DOHH2 (cell line): ENCODE measurements at regions not wholly inside any gene's neighbourhood (a gene's known extent, or its start where the extent isn't known, plus 50 kb on each side); places are given as distances from the start of the nearest gene placed in this dataset.

Experiments
- H3F3A ChIP-seq: fragments of 200-600 bp; sonication (generic), shearing (Covaris generic); 2 replicates; pipeline ENCODE4 v1.6.0; 2016; ENCODE audit warnings: antibody characterized with exemption, mild to moderate bottlenecking; ENCODE audit not compliant: control insufficient read depth, insufficient read depth
- H3K27ac ChIP-seq: fragments of 200-600 bp; sonication (generic); 2 replicates; pipeline ENCODE4 v1.5.1; 2014; ENCODE audit warnings: low read depth, mild to moderate bottlenecking, low read length, moderate library complexity
- H3K27me3 ChIP-seq: fragments of 200-600 bp; sonication (generic); 2 replicates; pipeline ENCODE4 v1.6.1; 2014; ENCODE audit warnings: mild to moderate bottlenecking, low read length, mixed read lengths; ENCODE audit not compliant: control insufficient read depth
- H3K36me3 ChIP-seq: fragments of 200-600 bp; sonication (generic); 2 replicates; pipeline ENCODE4 v1.6.1; 2014; ENCODE audit warnings: mild to moderate bottlenecking, low read length, moderate library complexity, mixed read lengths; ENCODE audit not compliant: control insufficient read depth
- H3K4me1 ChIP-seq: fragments of 200-600 bp; sonication (generic); 2 replicates; pipeline ENCODE4 v1.6.1; 2014; ENCODE audit warnings: mild to moderate bottlenecking, low read length, mixed read lengths; ENCODE audit not compliant: control insufficient read depth
- H3K4me2 ChIP-seq: fragments of 200-600 bp; sonication (generic); 2 replicates; pipeline ENCODE4 v1.6.0; 2014; ENCODE audit warnings: mild to moderate bottlenecking, low read length, moderate library complexity
- H3K4me3 ChIP-seq: fragments of 200-600 bp; sonication (generic); 2 replicates; pipeline ENCODE4 v1.5.1; 2014; ENCODE audit warnings: mild to moderate bottlenecking, low read length, mixed read lengths
- H3K79me2 ChIP-seq: fragments of 200-600 bp; sonication (generic); 2 replicates; pipeline ENCODE4 v1.6.1; 2014; ENCODE audit warnings: mild to moderate bottlenecking, low read length, mixed read lengths; ENCODE audit not compliant: control insufficient read depth
- H3K9me2 ChIP-seq: fragments of 200-600 bp; sonication (generic); replicated peaks from 2 replicates; pipeline ENCODE4 v1.6.1; 2014; ENCODE audit warnings: mild to moderate bottlenecking, low read length, mixed read lengths; ENCODE audit not compliant: control insufficient read depth
- H3K9me3 ChIP-seq: fragments of 200-600 bp; sonication (generic); 2 replicates; pipeline ENCODE4 v1.6.1; 2014; ENCODE audit warnings: antibody characterized with exemption, low read length, mixed read lengths; ENCODE audit not compliant: control insufficient read depth, insufficient read depth
- H4K20me1 ChIP-seq: fragments of 200-600 bp; sonication (generic); 2 replicates; pipeline ENCODE4 v1.6.0; 2014; ENCODE audit warnings: low read depth, mild to moderate bottlenecking, antibody characterized with exemption, low read length, moderate library complexity; ENCODE audit not compliant: control insufficient read depth, insufficient read depth
- EZH2phosphoT487 ChIP-seq: fragments of 200-600 bp; sonication (generic); IDR thresholded peaks from 2 replicates; pipeline ENCODE4 v1.6.1; 2017; ENCODE audit warnings: borderline replicate concordance, mild to moderate bottlenecking, antibody characterized with exemption, low read length, moderate library complexity, mixed read lengths
- TF ChIP-seq, protein P1 (sequence below): fragments of 200-600 bp; sonication (generic); IDR thresholded peaks from one replicate; pipeline ENCODE4 v1.5.1; 2014; ENCODE audit warnings: antibody characterized with exemption, mild to moderate bottlenecking, low read depth, low read length; ENCODE audit not compliant: poor library complexity, severe bottlenecking

DNA sequence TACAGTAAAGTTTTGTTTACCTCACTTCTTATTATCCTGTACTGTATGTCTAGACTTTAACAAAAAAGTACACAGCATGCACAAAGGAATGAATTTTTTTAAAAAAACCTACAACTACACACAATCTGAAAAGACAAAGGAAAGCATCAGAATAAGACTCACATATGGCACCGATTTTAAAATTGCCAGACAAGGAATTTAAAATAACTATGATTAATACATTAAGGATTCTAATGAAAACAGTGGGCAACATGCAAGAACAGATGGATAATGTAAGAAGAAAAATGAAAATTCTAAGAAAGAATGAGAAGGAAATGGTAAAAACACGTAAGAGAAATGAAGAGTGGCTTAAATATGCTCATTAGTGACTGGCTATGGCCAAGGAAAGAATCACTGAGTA lies 638.2 kb downstream of the FBXO15 start:
- no peaks in the 10 kb centered on the region for H3K79me2 ChIP-seq
- H4K20me1 ChIP-seq, result no peaks in the 10 kb centered on the region
- H3K4me2 ChIP-seq, result no peak overlapping the region
- H3K27me3 ChIP-seq, result no peaks in the 10 kb centered on the region
- no peaks in the 10 kb centered on the region for H3K4me1 ChIP-seq
- TF ChIP-seq, protein P1, sequence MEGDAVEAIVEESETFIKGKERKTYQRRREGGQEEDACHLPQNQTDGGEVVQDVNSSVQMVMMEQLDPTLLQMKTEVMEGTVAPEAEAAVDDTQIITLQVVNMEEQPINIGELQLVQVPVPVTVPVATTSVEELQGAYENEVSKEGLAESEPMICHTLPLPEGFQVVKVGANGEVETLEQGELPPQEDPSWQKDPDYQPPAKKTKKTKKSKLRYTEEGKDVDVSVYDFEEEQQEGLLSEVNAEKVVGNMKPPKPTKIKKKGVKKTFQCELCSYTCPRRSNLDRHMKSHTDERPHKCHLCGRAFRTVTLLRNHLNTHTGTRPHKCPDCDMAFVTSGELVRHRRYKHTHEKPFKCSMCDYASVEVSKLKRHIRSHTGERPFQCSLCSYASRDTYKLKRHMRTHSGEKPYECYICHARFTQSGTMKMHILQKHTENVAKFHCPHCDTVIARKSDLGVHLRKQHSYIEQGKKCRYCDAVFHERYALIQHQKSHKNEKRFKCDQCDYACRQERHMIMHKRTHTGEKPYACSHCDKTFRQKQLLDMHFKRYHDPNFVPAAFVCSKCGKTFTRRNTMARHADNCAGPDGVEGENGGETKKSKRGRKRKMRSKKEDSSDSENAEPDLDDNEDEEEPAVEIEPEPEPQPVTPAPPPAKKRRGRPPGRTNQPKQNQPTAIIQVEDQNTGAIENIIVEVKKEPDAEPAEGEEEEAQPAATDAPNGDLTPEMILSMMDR, result no peak
- no peak for TF ChIP-seq EZH2phosphoT487
- H3F3A ChIP-seq, result no peaks in the 10 kb centered on the region
- no peaks in the 10 kb centered on the region for H3K9me2 ChIP-seq
- H3K36me3 ChIP-seq, result no peaks in the 10 kb centered on the region
- H3K9me3 ChIP-seq, result no peaks in the 10 kb centered on the region
- H3K27ac ChIP-seq, result no peak overlapping the region
- H3K4me3 ChIP-seq, result no peak overlapping the region

- no peaks in the 10 kb centered on the region for H3K27me3 ChIP-seq
- TF ChIP-seq, protein P1, result no peak
- no peak for TF ChIP-seq EZH2phosphoT487
- no peaks in the 10 kb centered on the region for H3K4me1 ChIP-seq
- H3K9me3 ChIP-seq, result no peaks in the 10 kb centered on the region
- no peaks in the 10 kb centered on the region for H3F3A ChIP-seq
- H3K27ac ChIP-seq, result no peak overlapping the region
- H3K9me2 ChIP-seq, result no peaks in the 10 kb centered on the region
- H3K79me2 ChIP-seq, result no peaks in the 10 kb centered on the region
- H3K36me3 ChIP-seq, result no peaks in the 10 kb centered on the region
- no peak overlapping the region for H3K4me3 ChIP-seq
- H4K20me1 ChIP-seq, result no peaks in the 10 kb centered on the region
- no peak overlapping the region for H3K4me2 ChIP-seq
Observed at GRCh38 chr18:73503326-73503725, 635.5 kb upstream of the NETO1 start.

DNA sequence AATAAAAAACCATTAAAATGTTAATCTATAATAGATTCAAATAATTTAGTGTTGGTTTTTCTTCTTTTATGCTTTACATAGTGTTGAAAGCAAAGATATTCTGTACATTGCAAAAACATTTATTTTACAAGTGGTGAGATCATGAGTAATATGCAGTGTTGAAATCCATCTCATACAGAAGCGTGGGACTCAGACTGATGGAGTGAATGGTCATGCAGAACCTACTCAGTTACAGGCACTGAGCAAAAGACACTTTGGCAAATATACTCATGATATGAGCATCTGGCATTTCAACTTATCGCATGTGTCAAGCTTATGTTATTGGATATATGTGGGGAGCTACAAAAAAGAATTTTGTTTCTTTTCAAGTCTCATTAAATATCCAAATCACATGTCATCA lies 620.2 kb upstream of the NETO1 start:
- Histone ChIP-seq H3K27ac (no peak overlapping the region), H3K4me3 (no peak overlapping the region), H3K9me2 (no peaks in the 10 kb centered on the region), H4K20me1 (no peaks in the 10 kb centered on the region), H3K4me2 (no peak overlapping the region), H3K27me3 (no peaks in the 10 kb centered on the region), H3K9me3 (no peaks in the 10 kb centered on the region), H3K36me3 (no peaks in the 10 kb centered on the region), H3F3A (no peaks in the 10 kb centered on the region), H3K79me2 (no peaks in the 10 kb centered on the region), H3K4me1 (no peaks in the 10 kb centered on the region)
- TF ChIP-seq EZH2phosphoT487, result no peak
- TF ChIP-seq, protein P1, result no peak

- Histone ChIP-seq H3K9me3 (no peaks in the 10 kb centered on the region), H3K4me2 (no peak overlapping the region), H3K4me3 (no peak overlapping the region), H3F3A (no peaks in the 10 kb centered on the region), H3K79me2 (no peaks in the 10 kb centered on the region), H3K27ac (no peak overlapping the region), H3K36me3 (no peaks in the 10 kb centered on the region), H3K9me2 (no peaks in the 10 kb centered on the region), H4K20me1 (no peaks in the 10 kb centered on the region), H3K4me1 (no peaks in the 10 kb centered on the region), H3K27me3 (no peaks in the 10 kb centered on the region)
- TF ChIP-seq, protein P1, result no peak
- no peak for TF ChIP-seq EZH2phosphoT487
Observed at GRCh38 chr18:73485166-73485565, 617.4 kb upstream of the NETO1 start.
